HepG2 (cell line): ENCODE measurements at regions not wholly inside any gene's neighbourhood (a gene's known extent, or its start where the extent isn't known, plus 50 kb on each side); places are given as distances from the start of the nearest gene placed in this dataset.

Experiments used
- ATAC-seq: fragments of 200-7000 bp; cut with Tn5 transposase; 3 replicates; pipeline ENCODE4 v1.9.1; 2020; ENCODE audit warnings: mild to moderate bottlenecking, moderate library complexity
- BruUV-seq: library from RNA; stranded (reverse); fragments of 400-500 nt; replicated peaks from 2 replicates; lab custom pipeline; 2021; lab: Mats Ljungman, UMichigan
- CTCF ChIA-PET: fragments of 300-600 bp; formaldehyde crosslinking; extraction: SDS; loops from one replicate; lab custom pipeline; 2021; ENCODE audit warnings: low total read pairs, inconsistent platforms, low intra/inter-chr PET ratio; lab: Yijun Ruan, JAX
- POLR2A ChIA-PET: fragments of 350-600 bp; sonication (Branson Sonifier 250); formaldehyde crosslinking; loops from one replicate; lab custom pipeline; 2020; ENCODE audit warnings: antibody characterized with exemption, inconsistent platforms; lab: Yijun Ruan, JAX
- DNase-seq: peaks from one replicate; pipeline ENCODE4 v3.0.0-alpha.2; 2015; ENCODE audit warnings: low spot score
- FAIRE-seq: peaks from 3 replicates; lab custom pipeline; 2011; peaks lifted over from hg19 to GRCh38; lab: Jason Lieb, UNC
- H2AFZ ChIP-seq: one replicate; pipeline ENCODE4 v1.6.1; 2011; ENCODE audit warnings: low read length, inconsistent platforms
- H3K27ac ChIP-seq: fragments of 300-600 bp; 3 replicates; pipeline ENCODE4 v1.8.0; 2011; ENCODE audit warnings: mixed run types, mild to moderate bottlenecking, mixed read lengths, low read length, inconsistent platforms; ENCODE audit not compliant: insufficient read depth; ENCODE audit errors: extremely low read length
- H3K27me3 ChIP-seq, 2 experiments: fragments of 200-600 bp in 1 of 2; 2 replicates in 1 of 2; 3 replicates in 1 of 2; pipeline versions ENCODE4 v1.6.0 to v1.8.0; 2011; ENCODE audit warnings: low read length in 2 of 2, mild to moderate bottlenecking in 2 of 2, moderate library complexity in 2 of 2, inconsistent platforms in 1 of 2; ENCODE audit not compliant: insufficient read depth in 2 of 2, control insufficient read depth in 1 of 2
- H3K36me3 ChIP-seq, 2 experiments: fragments of 200-600 bp in 1 of 2; replicated peaks in 1 of 2; 2 replicates in 1 of 2; 3 replicates in 1 of 2; pipeline versions ENCODE4 v1.5.1 to v1.8.0; 2011; ENCODE audit warnings: low read length in 2 of 2, inconsistent platforms in 1 of 2; ENCODE audit not compliant: insufficient read depth in 2 of 2, control insufficient read depth in 1 of 2
- H3K4me1 ChIP-seq: 2 replicates; pipeline ENCODE4 v1.5.1; 2012; ENCODE audit warnings: low read length, inconsistent platforms; ENCODE audit not compliant: insufficient read depth
- H3K4me2 ChIP-seq: 2 replicates; pipeline ENCODE4 v1.6.0; 2011; ENCODE audit warnings: low read depth, low read length, inconsistent platforms
- H3K4me3 ChIP-seq, 3 experiments: fragments of 200-600 bp in 1 of 3; sonication (generic), shearing (Covaris generic) in 1 of 3; replicated peaks in 1 of 3; 2 replicates each; pipeline ENCODE4 v1.5.1; 2011 to 2016; ENCODE audit warnings: low read length in 3 of 3, inconsistent platforms in 2 of 3, low read depth in 2 of 3, mild to moderate bottlenecking in 2 of 3, control low read depth in 1 of 3, mixed read lengths in 1 of 3; ENCODE audit not compliant: insufficient read depth in 1 of 3
- H3K79me2 ChIP-seq: one replicate; pipeline ENCODE4 v1.6.1; 2011; ENCODE audit warnings: low read length, inconsistent platforms; ENCODE audit not compliant: insufficient read depth
- H3K9ac ChIP-seq: 2 replicates; pipeline ENCODE4 v1.6.0; 2011; ENCODE audit warnings: mild to moderate bottlenecking, low read depth, low read length, inconsistent platforms; ENCODE audit not compliant: insufficient read depth
- H3K9me3 ChIP-seq: 2 replicates; pipeline ENCODE4 v1.5.1; 2012; ENCODE audit warnings: mild to moderate bottlenecking, low read length
- H4K20me1 ChIP-seq: 2 replicates; pipeline ENCODE4 v1.6.0; 2011; ENCODE audit warnings: inconsistent platforms, mild to moderate bottlenecking, low read length, moderate library complexity; ENCODE audit not compliant: insufficient read depth
- ETV5 ChIP-seq: IDR thresholded peaks from 2 replicates; pipeline ENCODE4 v1.6.1; 2018; ENCODE audit warnings: missing biosample characterization, missing genetic modification reagents, inconsistent platforms, borderline replicate concordance
- FOXA3 ChIP-seq: IDR thresholded peaks from 2 replicates; pipeline ENCODE4 v1.6.1; 2016; ENCODE audit warnings: missing genetic modification reagents, missing compliant biosample characterization
- HNF1B ChIP-seq: sonication (generic); formaldehyde crosslinking; IDR thresholded peaks from 2 replicates; pipeline ENCODE4 v1.5.1; 2020; ENCODE audit warnings: mild to moderate bottlenecking, moderate library complexity, missing genetic modification reagents
- HNF4G ChIP-seq, 2 experiments: sonication (generic) in 1 of 2; formaldehyde crosslinking in 1 of 2; IDR thresholded peaks; 2 replicates each; pipeline versions ENCODE4 v1.4.0 to v1.6.1; 2011 to 2020; ENCODE audit warnings: borderline replicate concordance in 2 of 2, low read depth in 2 of 2, mild to moderate bottlenecking in 2 of 2, low read length in 1 of 2, missing genetic modification reagents in 1 of 2, moderate library complexity in 1 of 2
- MAZ ChIP-seq, 2 experiments: sonication (generic) in 1 of 2; formaldehyde crosslinking in 1 of 2; IDR thresholded peaks; 2 replicates each; pipeline versions ENCODE4 v1.5.0 to v1.6.1; 2012 to 2020; ENCODE audit warnings: low read depth in 2 of 2, mild to moderate bottlenecking in 2 of 2, borderline replicate concordance in 1 of 2, improper control_type of control experiment in 1 of 2, low read length in 1 of 2, missing genetic modification reagents in 1 of 2, moderate library complexity in 1 of 2
- RARA ChIP-seq: IDR thresholded peaks from 2 replicates; pipeline ENCODE4 v1.6.1; 2016; ENCODE audit warnings: missing genetic modification reagents, missing compliant biosample characterization
- SATB2 ChIP-seq: sonication (generic); formaldehyde crosslinking; IDR thresholded peaks from 2 replicates; pipeline ENCODE4 v1.5.0; 2020; ENCODE audit warnings: missing genetic modification reagents
- SP1 ChIP-seq, 2 experiments: fragments of 450-650 bp in 1 of 2; sonication (generic) in 1 of 2; formaldehyde crosslinking in 1 of 2; IDR thresholded peaks; 2 replicates each; pipeline versions ENCODE4 v1.4.0 to v1.6.1; 2016 to 2020; ENCODE audit warnings: missing genetic modification reagents in 1 of 2
- SYNCRIP ChIP-seq: fragments of 200-400 bp; formaldehyde crosslinking; IDR thresholded peaks from 2 replicates; pipeline ENCODE4 v1.6.1; 2018; ENCODE audit warnings: mild to moderate bottlenecking, low read depth, low read length; ENCODE audit not compliant: insufficient read depth
- TAF15 ChIP-seq: fragments of 200-400 bp; formaldehyde crosslinking; IDR thresholded peaks from one replicate; pipeline ENCODE4 v1.6.1; 2018; ENCODE audit warnings: mild to moderate bottlenecking, low read depth, low read length; ENCODE audit not compliant: poor library complexity, severe bottlenecking
- ZNF619 ChIP-seq: sonication (generic); formaldehyde crosslinking; IDR thresholded peaks from 2 replicates; pipeline ENCODE4 v1.4.0; 2020; ENCODE audit warnings: mild to moderate bottlenecking, missing genetic modification reagents
- ZNF670 ChIP-seq: sonication (generic); formaldehyde crosslinking; IDR thresholded peaks from 2 replicates; pipeline ENCODE4 v1.8.0; 2022; ENCODE audit warnings: mild to moderate bottlenecking, missing genetic modification reagents, borderline replicate concordance
- ZSCAN29 ChIP-seq: sonication (generic); formaldehyde crosslinking; conservative IDR thresholded peaks from 2 replicates; pipeline ENCODE4 v1.4.0; 2020; ENCODE audit warnings: mild to moderate bottlenecking, missing genetic modification reagents
- WGBS: methylation state at CpG from one replicate; pipeline ENCODE4 v1.1.6; 2017; ENCODE audit warnings: low lambda C conversion rate; 5-methylcytosine and 5-hydroxymethylcytosine counted together
- in situ Hi-C: cut with HindIII; loops from 2 replicates; pipeline ENCODE4 v1.10.0; 2017; ENCODE audit warnings: low pct_unique_long_range_greater_than_20kb; ENCODE audit not compliant: extremely low pct_ligation_motif_present
- intact Hi-C: fragments of 100-400 bp; cut with micrococcal nuclease; formaldehyde crosslinking; loops from one replicate; pipeline ENCODE4 v1.10.0; 2022; ENCODE audit not compliant: unreplicated experiment

- Histone ChIP-seq H3K79me2 (no peaks in the 10 kb centered on the region), H3K4me3 (no peak overlapping the region), H3K9me3 (no peaks in the 10 kb centered on the region), H3K36me3 (no peaks in the 10 kb centered on the region), H3K4me2 (no peak overlapping the region), H3K9ac (no peak overlapping the region), H3K27ac (no peak overlapping the region), H3K4me1 (no peaks in the 10 kb centered on the region), H3K27me3 (no peaks in the 10 kb centered on the region), H4K20me1 (no peaks in the 10 kb centered on the region), H2AFZ (no peak overlapping the region)
- intact Hi-C loops, result no loop called here
- BruUV-seq, result no TSS peak
- ATAC-seq, result no peak
- DNase-seq, result no peak
- in situ Hi-C loops, result no loop called here
- no peak for FAIRE-seq
- TF ChIP-seq SATB2 (CRISPR knock-in tag), result no peak
- no peak for TF ChIP-seq FOXA3 (CRISPR knock-in tag)
- TF ChIP-seq TAF15, result no peak
- no peak for TF ChIP-seq ZNF619
- TF ChIP-seq ZSCAN29 (CRISPR knock-in tag), result no peak
- no peak for TF ChIP-seq SYNCRIP
- TF ChIP-seq HNF1B (CRISPR knock-in tag), result no peak
- TF ChIP-seq SP1 (IDR thresholded peaks at IDR 0.05), result no peak
- no peak for TF ChIP-seq SP1 (CRISPR knock-in tag; IDR thresholded peaks at IDR 0.05)
- no peak for TF ChIP-seq RARA (CRISPR knock-in tag)
- TF ChIP-seq ETV5 (CRISPR knock-in tag), result no peak
- TF ChIP-seq MAZ (IDR thresholded peaks at IDR 0.05; ENCODE audit: borderline replicate concordance, low read depth, low read length), result no peak
- TF ChIP-seq MAZ (CRISPR knock-in tag; IDR thresholded peaks at IDR 0.05; ENCODE audit: low read depth), result no peak
- TF ChIP-seq ZNF670 (CRISPR knock-in tag), result no peak
- TF ChIP-seq HNF4G (IDR thresholded peaks at IDR 0.05; ENCODE audit: borderline replicate concordance, low read depth, low read length), result no peak
- no peak for TF ChIP-seq HNF4G (CRISPR knock-in tag; IDR thresholded peaks at IDR 0.05; ENCODE audit: borderline replicate concordance, low read depth)
- ChIA-PET CTCF (no interaction called here), POLR2A (no interaction called here)
- WGBS, result 70% methylated on average over 2 of the region's 2 CpGs
Observed at GRCh38 chr18:39215920-39216319, 1650.3 kb upstream of the CELF4 start.
